ENCODE measurements at regions not wholly inside any gene's neighbourhood (a gene's known extent, or its start where the extent isn't known, plus 50 kb on each side); places are given as distances from the start of the nearest gene placed in this dataset.

DNA sequence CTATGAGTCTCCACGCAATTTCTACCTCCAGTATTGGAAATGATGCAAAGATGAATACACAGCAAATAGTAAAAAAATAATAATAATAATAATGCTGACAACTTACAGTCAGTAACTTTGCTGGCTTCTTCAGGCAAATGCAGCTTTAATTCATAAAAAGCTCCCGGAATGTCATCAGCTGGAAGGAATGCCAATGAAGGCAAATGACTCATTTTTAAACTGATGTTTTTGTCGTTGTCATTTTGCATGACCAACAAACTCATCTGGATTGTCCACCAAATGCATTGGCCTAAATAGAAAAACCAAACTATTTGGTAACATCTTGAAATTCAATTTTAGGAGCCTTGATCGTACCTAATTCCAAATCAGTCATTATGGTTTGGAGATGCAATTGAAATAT, 217.1 kb downstream of the ALDH8A1 start:
- no peak for TF ChIP-seq EZH2 (IDR thresholded peaks at IDR 0.05; ENCODE audit: low read depth)
- TF ChIP-seq, protein P1, sequence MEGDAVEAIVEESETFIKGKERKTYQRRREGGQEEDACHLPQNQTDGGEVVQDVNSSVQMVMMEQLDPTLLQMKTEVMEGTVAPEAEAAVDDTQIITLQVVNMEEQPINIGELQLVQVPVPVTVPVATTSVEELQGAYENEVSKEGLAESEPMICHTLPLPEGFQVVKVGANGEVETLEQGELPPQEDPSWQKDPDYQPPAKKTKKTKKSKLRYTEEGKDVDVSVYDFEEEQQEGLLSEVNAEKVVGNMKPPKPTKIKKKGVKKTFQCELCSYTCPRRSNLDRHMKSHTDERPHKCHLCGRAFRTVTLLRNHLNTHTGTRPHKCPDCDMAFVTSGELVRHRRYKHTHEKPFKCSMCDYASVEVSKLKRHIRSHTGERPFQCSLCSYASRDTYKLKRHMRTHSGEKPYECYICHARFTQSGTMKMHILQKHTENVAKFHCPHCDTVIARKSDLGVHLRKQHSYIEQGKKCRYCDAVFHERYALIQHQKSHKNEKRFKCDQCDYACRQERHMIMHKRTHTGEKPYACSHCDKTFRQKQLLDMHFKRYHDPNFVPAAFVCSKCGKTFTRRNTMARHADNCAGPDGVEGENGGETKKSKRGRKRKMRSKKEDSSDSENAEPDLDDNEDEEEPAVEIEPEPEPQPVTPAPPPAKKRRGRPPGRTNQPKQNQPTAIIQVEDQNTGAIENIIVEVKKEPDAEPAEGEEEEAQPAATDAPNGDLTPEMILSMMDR (conservative IDR thresholded peaks at IDR 0.05) = no peak
